ENCODE measurements at regions not wholly inside any gene's neighbourhood (a gene's known extent, or its start where the extent isn't known, plus 50 kb on each side); places are given as distances from the start of the nearest gene placed in this dataset.

- Histone ChIP-seq H3K27me3 (no peaks in the 10 kb centered on the region), H3K4me1 (ENCODE audit: control insufficient read depth in 1 of 2, insufficient read depth in 1 of 2, low read depth in 1 of 2, low read length in 1 of 2) (no peaks in the 10 kb centered on the region), H3K36me3 (no peaks in the 10 kb centered on the region), H3K27ac (no peak overlapping the region), H3K4me3 (ENCODE audit: low read depth in 1 of 2, low read length in 1 of 2) (no peak overlapping the region), H3K9me3 (no peaks in the 10 kb centered on the region)
- TF ChIP-seq, protein P1, sequence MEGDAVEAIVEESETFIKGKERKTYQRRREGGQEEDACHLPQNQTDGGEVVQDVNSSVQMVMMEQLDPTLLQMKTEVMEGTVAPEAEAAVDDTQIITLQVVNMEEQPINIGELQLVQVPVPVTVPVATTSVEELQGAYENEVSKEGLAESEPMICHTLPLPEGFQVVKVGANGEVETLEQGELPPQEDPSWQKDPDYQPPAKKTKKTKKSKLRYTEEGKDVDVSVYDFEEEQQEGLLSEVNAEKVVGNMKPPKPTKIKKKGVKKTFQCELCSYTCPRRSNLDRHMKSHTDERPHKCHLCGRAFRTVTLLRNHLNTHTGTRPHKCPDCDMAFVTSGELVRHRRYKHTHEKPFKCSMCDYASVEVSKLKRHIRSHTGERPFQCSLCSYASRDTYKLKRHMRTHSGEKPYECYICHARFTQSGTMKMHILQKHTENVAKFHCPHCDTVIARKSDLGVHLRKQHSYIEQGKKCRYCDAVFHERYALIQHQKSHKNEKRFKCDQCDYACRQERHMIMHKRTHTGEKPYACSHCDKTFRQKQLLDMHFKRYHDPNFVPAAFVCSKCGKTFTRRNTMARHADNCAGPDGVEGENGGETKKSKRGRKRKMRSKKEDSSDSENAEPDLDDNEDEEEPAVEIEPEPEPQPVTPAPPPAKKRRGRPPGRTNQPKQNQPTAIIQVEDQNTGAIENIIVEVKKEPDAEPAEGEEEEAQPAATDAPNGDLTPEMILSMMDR (IDR thresholded peaks at IDR 0.05): no peak
These were observed 137.3 kb upstream of the KIF2A start for GRCh38 chr5:62168506-62169281.

DNA sequence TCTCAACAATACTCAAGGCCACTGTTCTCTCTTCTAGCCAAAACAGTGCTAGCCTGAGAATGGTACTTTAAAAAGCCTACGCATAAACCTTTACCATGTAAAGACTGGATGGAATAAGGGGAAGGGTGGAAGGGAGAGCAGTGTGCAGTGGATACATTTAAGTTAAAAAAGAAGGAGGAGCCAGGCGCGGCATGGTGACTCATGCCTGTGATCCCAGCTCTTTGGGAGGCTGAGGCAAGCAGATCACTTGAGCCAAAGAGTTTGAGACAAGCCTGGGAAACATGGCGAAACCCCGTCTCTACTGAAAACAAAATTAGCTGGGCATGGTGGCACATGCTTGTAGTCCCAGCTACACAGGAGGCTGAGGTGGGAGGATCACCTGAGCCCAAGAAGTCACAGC lies 127.7 kb upstream of the KIF2A start:
- no peaks in the 10 kb centered on the region for H3K9me3 ChIP-seq
- H3K27me3 ChIP-seq: no peaks in the 10 kb centered on the region
- H3K4me1 ChIP-seq (ENCODE audit: control insufficient read depth in 1 of 2, insufficient read depth in 1 of 2, low read depth in 1 of 2, low read length in 1 of 2): no peaks in the 10 kb centered on the region
- H3K36me3 ChIP-seq: no peaks in the 10 kb centered on the region
- H3K27ac ChIP-seq: no peak overlapping the region
- no peak overlapping the region for H3K4me3 ChIP-seq (ENCODE audit: low read depth in 1 of 2, low read length in 1 of 2)
- TF ChIP-seq, protein P1 (IDR thresholded peaks at IDR 0.05): no peak

DNA sequence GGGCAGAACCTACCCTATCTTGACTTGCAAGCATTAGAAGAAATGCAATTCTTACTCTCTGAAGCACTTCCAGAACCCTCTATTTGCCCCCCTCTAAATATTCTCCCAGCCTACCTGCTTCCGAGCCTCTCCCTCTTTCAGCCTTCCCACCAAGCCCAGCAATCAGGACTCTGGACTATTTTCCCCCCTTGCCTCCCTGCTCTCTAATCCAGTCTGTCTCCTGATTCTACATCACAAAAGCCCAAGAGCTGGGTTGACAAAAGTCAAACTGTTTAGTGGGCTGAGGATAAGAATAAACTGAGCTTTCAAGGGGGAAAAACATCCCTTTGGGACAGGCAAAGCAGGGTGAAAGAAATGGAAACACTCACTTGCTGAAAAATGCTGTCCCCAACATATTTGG lies 123.2 kb upstream of the KIF2A start:
- H3K4me3 ChIP-seq (ENCODE audit: low read depth in 1 of 2, low read length in 1 of 2): no peak overlapping the region
- no peaks in the 10 kb centered on the region for H3K9me3 ChIP-seq
- TF ChIP-seq, protein P1 (IDR thresholded peaks at IDR 0.05): no peak
- no peak overlapping the region for H3K27ac ChIP-seq
- no peaks in the 10 kb centered on the region for H3K27me3 ChIP-seq
- H3K36me3 ChIP-seq: no peaks in the 10 kb centered on the region
- no peaks in the 10 kb centered on the region for H3K4me1 ChIP-seq (ENCODE audit: control insufficient read depth in 1 of 2, insufficient read depth in 1 of 2, low read depth in 1 of 2, low read length in 1 of 2)

GRCh38 chr5:62183727-62184126 lies 122.3 kb upstream of the KIF2A start:
- no peaks in the 10 kb centered on the region for H3K27me3 ChIP-seq
- no peak overlapping the region for H3K27ac ChIP-seq
- TF ChIP-seq, protein P1 (IDR thresholded peaks at IDR 0.05): no peak
- H3K9me3 ChIP-seq: no peaks in the 10 kb centered on the region
- H3K36me3 ChIP-seq: no peaks in the 10 kb centered on the region
- H3K4me1 ChIP-seq (ENCODE audit: control insufficient read depth in 1 of 2, insufficient read depth in 1 of 2, low read depth in 1 of 2, low read length in 1 of 2): no peaks in the 10 kb centered on the region
- H3K4me3 ChIP-seq (ENCODE audit: low read depth in 1 of 2, low read length in 1 of 2): no peak overlapping the region

GRCh38 chr5:62184444-62184843 lies 121.6 kb upstream of the KIF2A start:
- no peaks in the 10 kb centered on the region for H3K36me3 ChIP-seq
- no peak overlapping the region for H3K4me3 ChIP-seq (ENCODE audit: low read depth in 1 of 2, low read length in 1 of 2)
- no peaks in the 10 kb centered on the region for H3K27me3 ChIP-seq
- H3K27ac ChIP-seq: no peak overlapping the region
- TF ChIP-seq, protein P1 (IDR thresholded peaks at IDR 0.05): no peak
- no peaks in the 10 kb centered on the region for H3K4me1 ChIP-seq (ENCODE audit: control insufficient read depth in 1 of 2, insufficient read depth in 1 of 2, low read depth in 1 of 2, low read length in 1 of 2)
- H3K9me3 ChIP-seq: no peaks in the 10 kb centered on the region

All from neutrophil (primary cell).